DMS 273 (cell line): ENCODE measurements at regions not wholly inside any gene's neighbourhood (a gene's known extent, or its start where the extent isn't known, plus 50 kb on each side); places are given as distances from the start of the nearest gene placed in this dataset.

Experiments used
- DNase-seq: peaks from one replicate; lab custom pipeline; 2025; ENCODE audit not compliant: unreplicated experiment; lab: John Stamatoyannopoulos, UW

- no peak for DNase-seq
Observed at GRCh38 chr11:8323161-8323935, 59.7 kb upstream of the LMO1 start.

GRCh38 chr11:8321876-8322275 is 58.2 kb upstream of the LMO1 start:
- DNase-seq, result no peak

DNA sequence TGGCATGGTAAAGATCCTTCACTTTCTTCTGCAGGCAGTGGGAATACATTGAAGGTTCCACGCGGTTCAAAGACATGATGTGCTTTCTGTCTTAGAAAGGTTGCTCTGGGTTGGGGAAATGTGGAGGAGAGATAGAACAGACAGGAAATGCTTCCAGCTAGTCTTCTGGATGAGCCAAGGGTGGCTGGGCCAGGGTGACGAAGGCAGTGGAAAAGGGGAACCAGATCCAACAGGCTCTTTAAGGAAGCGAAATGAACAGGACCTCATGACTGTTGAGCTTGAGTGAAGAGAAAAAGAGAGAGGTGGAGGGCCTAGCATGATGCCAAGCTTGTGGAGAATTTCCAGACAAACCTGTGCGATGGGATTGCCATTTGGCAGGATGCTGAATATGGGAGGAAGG is 56.4 kb upstream of the LMO1 start:
- DNase-seq, result no peak

GRCh38 chr11:8318536-8318935 is 54.9 kb upstream of the LMO1 start:
- DNase-seq, result peak; percentile 64

GRCh38 chr11:8317159-8317558 is 53.5 kb upstream of the LMO1 start:
- DNase-seq, result peak; percentile 52

DNA sequence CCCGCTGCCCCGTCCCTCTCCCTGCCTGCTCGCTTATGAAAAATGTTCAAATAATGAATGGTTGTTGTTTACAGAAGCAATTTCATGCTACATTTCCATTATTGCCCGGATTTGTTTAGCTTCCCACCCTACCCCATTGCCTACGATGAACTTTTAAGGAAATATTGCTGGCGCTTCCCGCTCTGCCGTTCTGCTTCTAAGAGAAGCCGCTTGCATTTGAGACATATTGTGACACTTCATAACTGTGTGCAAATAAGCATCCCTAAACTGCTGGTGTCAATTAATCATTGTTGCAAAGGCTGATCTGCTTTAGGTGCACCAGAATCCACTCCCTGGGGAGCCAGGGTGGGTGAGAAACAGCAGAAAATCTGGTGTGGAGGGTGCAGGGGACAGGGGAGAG is 52.3 kb upstream of the LMO1 start:
- DNase-seq, result no peak

DNA sequence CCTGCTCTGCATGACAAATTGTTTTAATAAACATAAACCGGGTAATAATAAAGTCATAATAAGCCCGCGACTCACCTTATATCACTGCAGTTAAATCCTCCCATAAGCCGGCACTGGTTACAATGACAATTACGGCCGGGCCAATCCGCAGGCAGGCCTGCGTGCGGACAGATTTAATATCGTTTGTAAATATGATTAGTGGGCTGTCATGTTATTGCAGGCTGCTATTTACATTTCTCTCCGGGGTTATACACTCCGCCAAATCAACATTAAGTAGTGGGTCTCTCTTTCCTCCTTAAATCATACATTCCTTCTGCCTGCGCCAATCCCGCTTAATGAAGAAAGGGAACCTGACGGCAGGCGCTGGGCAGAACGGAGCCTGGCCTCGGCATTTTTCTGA is 51.8 kb upstream of the LMO1 start:
- DNase-seq, result no peak

DNA sequence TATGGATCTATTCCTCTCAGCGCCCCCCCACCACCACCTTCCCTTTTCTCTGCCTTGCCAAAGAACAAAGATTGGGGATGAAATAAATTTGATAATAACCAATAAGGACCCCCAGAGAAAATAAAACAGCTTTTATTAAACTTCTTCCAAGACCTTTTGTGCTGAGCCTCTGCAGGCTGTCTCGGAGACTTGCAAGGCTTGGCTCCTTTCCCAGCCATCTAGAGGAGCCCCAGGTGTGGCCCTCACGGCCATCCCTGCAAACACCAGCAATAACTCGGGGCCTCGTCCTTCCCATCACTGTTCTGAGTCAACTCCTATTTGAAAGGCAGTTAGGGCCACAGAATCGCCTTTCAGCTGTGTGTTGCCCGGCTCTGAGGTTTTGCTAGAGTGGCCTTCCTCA is 51.2 kb upstream of the LMO1 start:
- peak; percentile 16 for DNase-seq

GRCh38 chr11:8313504-8314090 is 49.9 kb upstream of the LMO1 start:
- DNase-seq, result no peak
